NCI-H146 treated with DMSO at 0.1 percent for 48 hours (cell line): ENCODE measurements at regions not wholly inside any gene's neighbourhood (a gene's known extent, or its start where the extent isn't known, plus 50 kb on each side); places are given as distances from the start of the nearest gene placed in this dataset.
"Not testable (repeated sequence)": the region's sequence is repeated elsewhere in the genome, so short reads cannot be mapped to it uniquely, and the experiment has no call there.

Source experiments
- DNase-seq: peaks from one replicate; lab custom pipeline; 2025; ENCODE audit not compliant: unreplicated experiment; lab: John Stamatoyannopoulos, UW

DNA sequence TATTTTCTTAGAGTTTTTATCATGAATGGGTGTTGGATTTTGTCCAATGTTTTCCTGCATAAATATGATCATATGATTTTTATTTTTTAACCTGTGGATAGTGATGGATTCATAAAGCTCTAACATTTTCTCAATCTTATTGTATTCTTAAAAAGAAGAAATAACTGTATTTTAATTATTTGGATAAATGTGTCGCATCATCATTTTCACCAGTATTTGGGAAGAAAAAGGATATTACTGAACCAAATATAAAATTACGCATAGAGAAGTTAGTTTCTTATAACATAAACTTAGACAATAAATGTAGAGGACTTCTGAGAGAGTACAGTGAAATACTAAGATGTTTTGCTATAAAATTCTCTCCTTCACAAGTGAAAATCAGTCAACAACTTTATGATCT is 126.0 kb upstream of the CHST9 start:
- no peak for DNase-seq

DNA sequence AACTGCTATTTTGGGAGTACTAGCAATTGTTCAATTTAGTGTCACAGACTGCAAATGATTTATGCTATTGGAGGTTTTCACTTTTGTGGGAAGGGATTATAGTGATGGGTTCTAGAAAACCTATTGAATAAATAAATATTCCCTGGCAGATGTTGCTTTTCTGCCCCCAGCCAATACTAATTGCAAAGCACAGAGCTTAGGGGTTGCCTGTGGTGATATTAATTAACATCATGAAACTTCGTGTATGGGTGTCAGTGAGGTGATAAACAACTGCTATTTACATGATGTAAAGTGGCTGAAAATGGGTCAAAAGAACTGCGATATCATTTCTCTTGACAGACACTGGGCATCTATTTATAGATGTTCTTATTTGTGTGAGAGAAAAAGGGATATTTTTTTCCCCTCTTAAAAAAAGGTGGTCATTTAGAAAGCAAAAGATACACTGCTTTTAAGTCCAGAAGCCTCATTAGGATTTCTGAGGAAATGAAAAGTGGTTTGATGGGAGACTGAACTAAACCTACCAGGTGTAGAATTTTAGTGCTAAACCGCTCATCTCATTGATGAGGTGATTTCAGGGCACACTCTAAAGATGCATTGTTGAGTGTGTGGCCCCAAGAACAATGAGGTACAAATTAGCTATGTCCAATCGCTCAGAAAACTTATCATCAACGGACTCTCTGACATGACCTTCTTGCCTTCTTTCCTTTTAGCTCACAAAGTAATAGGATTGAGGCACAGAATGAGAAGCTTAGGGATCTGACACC is 116.7 kb upstream of the CHST9 start:
- DNase-seq = no peak

DNA sequence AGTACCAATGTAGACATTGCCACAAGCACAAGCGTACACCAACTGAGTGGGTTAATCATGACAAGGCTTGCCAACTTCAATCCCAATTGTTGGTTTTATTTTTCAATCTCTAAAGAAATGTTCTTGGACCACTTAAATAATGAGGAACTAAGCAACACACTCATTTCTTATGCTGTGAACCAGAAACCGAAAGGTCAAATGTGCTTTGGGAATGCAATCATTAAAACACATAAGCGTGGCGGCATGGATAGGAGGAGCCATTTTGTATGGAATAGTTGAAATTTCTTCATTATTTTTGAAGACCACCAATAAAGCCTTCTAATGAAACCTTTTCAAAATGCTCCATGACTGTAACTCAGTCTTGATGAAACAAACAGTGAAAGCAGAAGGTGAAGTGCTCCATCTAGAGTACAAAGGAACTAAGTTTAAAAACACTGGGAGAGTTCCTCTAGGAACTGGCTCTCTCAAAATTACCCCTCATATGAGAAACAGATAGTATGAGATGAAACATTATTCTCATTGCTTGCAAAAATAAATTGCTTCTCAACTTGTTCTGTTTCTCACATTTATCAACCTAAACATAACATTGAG is 113.2 kb upstream of the CHST9 start:
- peak; percentile 58 for DNase-seq

DNA sequence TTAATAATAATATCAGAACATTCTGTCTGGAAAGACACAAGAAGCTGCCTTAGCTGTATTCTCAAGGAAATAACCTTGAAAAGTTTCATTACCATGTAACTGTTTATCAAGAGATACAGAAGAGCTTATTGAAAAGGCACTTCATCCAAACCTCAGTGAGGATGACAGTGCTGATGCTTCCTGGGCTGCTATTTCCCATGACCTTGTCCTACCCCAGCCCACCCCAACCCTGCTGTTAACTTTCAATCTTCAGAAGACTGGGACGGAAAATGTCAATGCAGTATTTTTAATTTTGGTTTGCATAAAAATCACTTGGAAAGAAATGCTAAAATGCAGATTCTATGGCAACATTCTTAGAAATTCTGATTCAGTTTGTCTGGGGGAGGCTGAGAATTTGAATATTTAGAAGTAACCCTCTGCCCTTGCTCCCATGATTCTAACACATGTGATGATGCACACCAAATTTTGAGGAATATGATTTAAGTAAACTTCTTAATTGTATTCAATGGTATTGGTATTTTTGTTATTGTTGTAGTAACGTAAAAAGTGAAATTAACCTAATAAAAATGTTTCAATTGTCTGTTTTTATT is 101.0 kb upstream of the CHST9 start:
- DNase-seq = not testable (repeated sequence)

DNA sequence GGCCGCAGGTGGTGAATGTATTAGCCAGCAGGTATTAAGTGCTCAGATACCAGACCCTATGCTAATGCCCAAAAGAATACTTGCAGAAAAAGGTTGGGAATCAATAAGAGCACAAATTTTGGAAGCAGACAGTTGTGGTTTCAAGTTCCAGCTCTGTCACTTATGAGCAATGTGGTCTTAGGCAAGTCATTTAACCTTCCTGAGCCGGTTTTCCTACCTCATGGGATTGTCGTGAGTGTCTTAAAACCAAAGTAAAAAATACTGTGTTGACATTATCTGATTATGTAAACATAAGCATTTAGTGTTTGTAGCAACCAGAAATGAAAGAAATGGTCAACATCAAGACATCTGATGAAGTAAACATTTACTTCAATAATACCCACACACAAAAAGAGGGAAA is 93.0 kb upstream of the CHST9 start:
- DNase-seq = no peak

DNA sequence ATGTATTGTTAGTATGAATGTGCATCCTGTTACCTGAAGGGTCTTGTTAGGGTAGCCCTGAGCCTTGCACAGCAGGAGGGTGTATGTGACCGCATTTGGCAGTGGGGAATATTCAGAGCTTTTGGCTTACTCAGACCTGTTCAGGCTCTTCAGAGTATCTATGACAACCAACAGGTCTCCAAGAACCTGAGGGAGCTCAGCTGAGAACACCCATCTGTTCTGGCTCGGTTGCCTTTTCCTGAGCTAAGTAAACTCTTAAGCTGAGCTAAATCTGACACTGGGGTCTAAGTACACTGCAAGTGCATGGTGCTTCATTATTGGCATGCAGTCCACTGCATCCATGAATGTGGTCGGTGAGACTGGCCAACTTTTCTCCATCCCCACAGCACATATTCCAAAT is 92.4 kb upstream of the CHST9 start:
- no peak for DNase-seq

DNA sequence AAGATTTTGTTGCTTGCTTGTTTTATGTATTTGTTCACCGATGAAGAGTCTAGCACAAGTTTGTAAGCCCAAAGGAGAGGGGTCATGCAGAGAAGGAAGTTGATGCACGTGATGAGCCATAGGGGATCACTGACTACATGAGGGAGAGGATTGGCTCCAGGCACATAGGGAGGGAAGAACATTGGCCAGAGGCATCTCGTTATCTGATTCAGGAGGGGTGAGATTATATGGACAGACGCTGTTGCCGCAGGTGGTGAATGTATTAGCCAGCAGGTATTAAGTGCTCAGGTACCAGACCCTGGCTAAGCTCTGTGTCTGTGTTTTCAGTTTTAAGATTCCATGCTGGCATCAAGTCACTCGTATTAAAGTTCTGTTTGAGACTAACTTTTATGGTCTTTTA is 91.8 kb upstream of the CHST9 start:
- DNase-seq = peak; percentile 45

DNA sequence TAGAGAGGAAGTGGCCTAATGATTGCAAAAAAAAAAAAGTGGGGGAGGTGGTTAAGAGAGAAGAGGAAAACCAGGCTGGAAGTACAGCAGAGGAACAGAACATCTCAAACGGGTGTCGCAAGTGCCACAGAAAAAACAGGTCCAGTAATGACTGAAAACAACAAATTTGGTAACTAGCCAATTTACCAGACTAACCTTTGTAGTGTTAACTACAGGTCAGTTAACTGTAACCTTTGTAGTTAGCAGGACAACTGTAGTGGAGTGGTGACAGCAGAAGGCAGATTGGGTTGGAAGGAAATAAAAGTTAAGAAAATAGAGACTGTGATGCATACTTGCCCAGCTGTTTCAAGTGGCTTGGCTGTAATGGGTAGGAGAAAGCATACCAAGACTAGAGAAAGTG is 91.4 kb upstream of the CHST9 start:
- no peak for DNase-seq

DNA sequence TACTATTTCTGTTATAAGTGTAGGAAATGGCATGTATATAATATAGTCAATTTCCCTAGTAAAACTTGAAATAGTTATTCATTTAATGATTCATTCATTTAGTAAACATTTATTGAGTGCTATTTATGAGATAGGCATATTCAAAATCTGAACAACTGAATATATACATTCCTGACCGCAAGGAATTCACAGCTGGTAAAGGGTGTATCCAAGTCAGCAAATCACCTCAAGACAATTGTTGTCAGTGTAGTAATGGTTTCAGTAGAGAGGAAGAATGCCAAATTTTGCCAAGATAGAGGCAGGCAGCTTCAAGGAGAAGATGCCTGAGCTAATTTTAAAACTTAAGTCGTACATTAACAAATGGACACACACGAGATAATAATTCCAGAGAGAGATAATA is 89.8 kb upstream of the CHST9 start:
- no peak for DNase-seq

DNA sequence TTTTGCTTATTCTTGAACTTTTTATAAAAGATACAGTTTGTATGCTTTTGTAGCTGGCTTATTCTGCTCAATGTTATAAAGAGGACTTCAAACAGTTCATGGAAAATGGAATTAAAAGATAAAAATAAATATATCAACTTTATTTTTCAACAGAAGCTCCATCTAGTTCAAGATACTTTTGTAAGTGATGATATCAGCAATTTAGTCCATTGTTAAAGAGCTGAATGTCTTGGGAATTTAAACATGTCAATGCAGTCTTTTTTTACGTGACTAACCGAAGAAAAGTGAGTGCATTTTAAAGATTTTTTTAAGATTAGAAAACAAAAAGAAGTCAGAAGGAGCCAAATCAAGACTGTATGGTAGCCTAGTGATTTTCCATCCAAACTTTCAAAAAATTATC is 85.4 kb upstream of the CHST9 start:
- no peak for DNase-seq

DNA sequence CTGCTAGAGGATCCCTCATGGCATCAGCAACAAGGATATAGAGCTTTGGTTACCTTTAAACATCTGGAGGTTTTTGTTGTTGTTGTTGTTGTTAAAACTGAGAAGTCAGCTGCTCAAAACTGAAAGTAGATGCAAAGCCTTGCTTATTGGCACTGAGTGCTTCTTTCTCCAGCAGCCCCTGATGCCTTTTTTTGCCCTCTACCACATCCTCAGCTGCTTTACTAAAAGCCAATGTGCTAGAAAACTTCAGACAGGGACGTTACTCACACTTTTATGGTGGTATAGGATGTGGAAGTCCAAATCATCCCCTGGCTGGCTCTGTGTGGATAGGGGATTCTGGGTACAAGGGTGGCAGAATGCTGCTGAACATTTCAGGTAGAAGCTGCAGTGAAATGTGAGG is 78.3 kb upstream of the CHST9 start:
- no peak for DNase-seq

DNA sequence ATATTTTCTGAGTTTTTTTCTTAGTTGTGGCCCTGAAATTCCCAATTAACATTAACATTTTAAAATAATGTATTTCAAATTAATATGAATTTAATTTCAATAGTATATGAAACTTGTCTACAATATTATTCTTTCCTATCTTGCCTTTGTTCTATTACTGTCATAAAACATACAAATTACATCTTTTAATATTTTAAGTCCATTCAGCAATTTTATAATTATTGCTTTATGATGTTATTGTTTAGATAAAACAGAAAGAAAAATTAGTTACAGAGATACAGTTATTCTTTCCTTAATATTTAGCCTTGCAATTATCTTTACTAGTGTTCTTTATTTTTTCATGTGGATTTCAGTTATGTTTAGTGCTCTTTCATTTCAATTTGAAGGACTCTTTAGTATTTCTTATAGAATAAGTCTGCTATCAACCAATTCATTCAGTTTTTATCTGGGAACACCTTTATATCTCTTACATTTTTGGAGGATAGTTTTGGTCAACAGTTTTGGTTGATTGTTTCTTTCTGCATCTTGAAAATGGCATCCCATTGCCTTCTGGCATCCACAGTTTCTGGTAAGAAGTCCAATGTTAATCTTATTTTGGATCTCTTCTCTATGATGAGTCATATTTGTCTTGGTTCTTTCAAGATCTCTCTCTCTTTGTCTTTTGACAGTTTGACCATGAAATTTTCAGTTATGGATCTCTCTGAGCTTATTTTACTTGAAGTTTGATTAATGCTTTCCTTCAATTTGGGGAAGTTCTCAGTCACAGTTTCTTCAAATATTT is 76.9 kb upstream of the CHST9 start:
- no peak for DNase-seq

DNA sequence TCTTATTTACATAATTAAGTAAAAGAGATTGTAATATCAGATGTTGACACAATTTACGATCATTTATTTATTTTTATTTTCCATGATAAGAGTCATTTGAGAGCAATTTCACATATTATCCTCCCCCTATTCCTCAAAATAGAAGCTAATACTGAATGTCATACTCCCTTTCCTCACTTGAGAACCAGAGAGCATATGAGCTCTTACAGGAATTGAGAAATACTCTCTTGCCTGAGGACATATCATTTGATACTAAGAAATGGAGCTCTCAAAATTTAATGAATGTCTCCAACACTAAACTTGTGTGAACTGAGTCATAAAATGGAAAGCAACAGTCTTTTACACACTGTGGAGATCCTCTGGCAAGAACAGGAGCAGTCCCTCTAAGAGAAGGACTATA is 68.5 kb upstream of the CHST9 start:
- no peak for DNase-seq

DNA sequence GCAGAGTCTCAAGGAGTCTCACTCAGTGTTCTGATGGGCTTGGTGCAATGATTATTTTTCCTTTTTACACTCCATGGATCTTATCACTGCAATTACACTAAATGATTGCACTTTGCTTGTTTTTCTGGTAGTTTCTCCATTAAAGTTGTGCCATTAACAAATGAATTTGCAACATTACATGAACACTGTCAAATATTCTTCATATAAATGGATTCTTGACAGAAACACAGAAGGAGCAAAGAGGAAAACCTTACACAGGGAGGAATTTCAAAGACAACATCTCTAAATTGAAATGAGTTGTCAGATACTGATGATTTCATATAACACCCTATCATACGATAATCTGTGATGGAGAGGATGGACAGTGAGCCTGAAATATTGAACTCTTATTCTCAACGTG is 65.4 kb upstream of the CHST9 start:
- DNase-seq = no peak

DNA sequence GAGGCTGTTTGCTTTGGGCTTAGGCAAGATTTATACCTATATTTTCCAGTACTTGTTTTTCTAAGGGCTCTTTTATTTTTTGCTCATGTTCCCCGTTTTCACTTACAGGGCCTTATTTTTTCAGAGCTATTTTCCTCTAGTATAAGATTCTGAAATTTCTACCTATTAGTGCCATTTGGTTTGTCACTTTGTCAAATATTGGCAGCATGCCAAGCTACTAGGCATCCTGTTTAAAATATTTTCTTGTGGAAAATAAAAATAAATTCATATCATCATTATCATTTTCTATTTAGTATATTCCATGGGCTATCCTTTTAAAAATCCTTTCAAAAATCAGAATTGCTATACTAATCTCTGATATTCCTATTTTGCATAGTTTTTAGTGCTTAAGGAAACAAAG is 64.8 kb upstream of the CHST9 start:
- no peak for DNase-seq

DNA sequence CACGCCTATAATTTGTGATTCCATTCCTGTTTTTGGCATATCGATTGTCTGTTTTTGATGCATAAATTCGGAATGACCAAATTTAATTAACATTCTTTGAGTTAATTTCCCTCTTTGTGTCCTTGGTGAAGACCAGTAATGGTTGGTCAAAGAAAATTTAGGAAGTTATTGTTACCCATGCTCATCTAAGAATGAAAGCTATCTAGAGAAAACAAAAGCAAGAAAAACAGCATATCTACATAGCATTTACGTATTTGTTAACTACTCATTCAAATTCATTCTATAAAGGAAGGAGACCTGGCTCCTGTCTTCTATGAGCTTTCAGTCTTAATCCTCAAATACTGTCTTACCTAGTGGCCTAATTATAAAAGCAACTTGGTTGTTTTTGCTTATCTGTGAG is 59.2 kb upstream of the CHST9 start:
- no peak for DNase-seq

DNA sequence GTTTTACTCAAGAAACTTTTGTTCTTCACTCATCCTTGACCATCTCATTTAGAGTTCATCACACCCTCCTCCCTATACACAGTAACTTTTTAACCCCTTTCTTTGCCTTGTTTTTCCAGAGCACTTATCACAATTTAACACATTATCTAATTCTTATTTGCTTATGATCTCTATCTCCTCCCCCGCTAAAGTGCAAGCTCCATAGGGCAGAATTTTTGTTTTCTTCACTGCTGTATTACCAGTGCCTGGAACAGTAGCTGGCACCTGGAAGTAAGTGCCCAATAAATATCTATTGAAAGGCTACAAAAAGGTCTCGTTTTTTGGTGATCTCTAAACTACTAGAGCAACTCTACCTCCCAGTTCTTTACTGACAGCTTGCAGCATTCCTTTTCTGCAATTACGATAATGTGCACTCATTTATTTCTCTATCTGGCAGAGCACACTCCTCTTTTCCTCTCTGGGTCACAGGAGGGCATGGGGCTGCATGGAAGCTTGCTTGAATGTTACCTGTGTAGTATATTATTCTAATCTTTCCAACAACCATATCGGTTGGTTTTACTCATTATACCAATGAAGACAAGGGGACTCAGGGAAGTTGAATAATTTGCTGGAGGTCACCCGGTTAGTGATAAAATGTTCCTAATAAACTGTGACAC is 57.4 kb upstream of the CHST9 start:
- no peak for DNase-seq

DNA sequence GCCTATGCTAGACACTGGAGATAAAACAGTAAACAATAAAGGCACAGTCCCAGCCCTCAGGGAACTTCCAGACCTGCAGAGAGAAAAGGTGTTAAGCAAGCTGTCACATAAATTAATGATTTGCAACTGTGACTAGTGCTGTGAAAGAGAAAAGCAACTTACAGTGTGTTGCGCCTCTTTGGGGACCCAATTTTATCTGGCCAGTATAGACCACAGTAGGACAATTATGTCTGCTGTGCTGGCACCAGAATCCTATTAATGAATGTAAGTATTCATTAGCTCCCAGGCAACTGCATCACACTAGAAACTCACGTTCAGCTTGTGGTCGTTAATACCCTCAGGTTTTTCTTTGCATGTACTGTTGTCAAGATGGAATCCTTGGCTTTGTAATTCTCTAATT is 55.3 kb upstream of the CHST9 start:
- DNase-seq = no peak

DNA sequence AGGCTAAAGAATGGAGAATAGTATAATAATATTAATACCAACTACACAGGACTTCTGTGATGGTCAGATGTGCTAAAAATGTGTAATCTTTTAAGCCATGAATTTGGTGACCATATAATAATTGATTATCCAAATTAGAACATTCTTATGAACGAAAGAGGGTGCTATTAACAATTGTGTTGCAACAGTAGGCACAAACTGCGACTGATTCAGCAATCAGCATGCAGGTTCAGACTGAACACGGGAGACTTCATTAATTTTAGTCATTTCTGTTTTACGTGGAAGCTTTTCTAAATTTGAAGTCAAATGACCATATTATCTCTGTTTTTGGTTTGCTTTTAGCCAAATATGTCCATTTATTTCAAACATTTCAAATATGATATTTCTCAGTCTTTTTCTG is 54.6 kb upstream of the CHST9 start:
- no peak for DNase-seq

DNA sequence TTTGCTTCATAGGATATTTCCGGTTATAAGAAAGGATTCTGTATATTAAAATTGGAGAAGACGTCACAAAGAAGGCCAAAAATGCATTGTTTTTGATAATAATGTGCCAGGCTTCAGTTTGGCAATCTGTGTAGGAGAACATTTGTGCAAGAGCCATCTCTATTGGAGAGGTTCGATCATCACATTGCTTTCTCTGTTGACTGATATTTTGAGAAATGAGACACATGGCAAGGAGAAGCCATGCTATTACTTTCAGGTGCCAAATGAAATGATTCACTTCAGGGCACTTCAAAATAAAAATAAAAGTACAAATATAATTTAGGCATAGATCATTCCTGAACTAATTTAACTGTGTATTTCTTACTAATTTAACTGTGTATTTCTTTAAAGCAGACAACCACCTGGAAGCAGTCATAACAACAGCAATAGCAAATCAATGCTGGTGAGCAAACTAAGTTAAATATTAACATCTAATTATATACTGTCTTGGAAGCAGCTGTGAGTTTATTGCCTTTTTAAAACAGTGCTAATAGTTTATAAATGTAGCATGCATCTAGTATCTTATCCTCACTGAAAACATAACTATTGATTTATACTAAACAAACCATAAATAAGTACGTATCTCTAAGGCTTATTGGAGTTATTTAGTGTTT is 50.2 kb upstream of the CHST9 start:
- DNase-seq = no peak
